ENCODE measurements at regions not wholly inside any gene's neighbourhood (a gene's known extent, or its start where the extent isn't known, plus 50 kb on each side); places are given as distances from the start of the nearest gene placed in this dataset.
"Not testable (repeated sequence)": the region's sequence is repeated elsewhere in the genome, so short reads cannot be mapped to it uniquely, and the experiment has no call there.

DNA sequence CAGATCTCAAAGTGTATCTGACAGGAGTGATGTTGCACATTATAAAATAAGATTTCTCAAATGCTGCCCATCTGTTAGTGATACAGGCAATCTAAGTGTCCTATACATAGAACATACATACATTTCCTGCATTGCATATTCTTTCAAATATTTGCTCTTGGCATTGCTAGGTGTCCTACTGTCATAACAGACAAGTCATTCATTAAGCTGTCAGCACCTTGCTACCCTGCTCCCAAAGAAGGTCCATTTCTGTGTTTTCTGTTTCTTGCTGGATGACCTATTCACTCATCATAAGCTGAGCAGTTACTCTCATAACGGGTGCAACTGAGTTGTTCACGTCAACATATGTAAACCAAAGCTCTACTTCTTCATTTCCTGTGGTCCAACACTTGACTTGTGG is 719.0 kb downstream of the KCNJ2 start:
- no peak for DNase-seq

DNA sequence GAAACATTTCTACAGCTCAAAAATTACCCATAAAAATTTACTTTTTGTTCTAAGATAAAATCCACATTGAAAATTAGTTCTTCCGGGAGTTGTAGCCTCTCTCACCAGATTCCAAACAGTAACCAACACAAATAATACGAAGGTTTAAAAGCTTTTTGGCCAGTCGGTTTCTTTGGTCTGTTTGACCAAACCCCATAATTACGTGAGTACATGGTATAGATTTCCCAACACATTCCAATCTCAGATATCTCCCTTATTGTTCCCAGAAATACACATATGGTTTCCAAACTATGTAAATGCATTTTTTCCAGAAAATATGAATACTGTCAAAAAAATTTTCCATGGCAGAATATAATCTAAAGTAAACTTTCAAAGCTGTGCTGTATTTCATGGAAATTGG is 722.0 kb downstream of the KCNJ2 start:
- no peak for DNase-seq

DNA sequence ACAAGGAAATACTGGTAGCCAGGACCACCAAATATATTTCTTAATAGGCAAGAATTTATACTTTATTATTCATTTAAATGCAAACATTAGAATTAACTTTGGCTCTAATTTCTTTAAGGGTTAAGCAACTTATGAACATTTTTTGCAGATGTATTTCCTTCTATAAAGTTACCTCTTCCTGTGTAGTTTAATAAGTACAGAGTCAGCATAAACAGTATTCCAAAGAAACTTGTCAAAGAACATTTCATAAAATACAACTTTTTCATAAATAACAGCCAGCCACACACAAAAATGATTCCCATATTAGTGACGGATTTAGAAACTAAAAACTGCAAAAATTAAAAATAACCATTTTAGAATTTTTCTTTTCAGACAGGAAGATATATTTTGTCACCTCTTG is 723.2 kb downstream of the KCNJ2 start:
- no peak for DNase-seq

DNA sequence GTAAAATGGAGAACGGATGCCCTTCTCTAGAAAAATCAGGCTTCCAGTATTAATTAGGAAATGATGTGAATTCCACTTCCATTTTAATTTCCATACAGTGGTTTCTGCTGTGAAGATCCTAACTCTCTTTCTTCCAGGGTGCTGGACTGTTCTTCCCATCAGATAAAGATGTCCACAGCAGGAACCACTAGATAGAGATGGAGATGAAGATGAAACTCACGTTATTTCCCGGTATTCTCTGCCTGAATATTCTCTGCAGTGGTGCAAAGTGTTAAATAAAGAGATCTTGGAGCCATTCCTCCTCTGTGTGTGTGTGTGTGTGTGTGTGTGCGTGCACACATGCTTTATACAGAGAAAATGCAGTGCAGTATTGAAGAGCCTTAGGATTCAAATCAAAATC is 727.5 kb downstream of the KCNJ2 start:
- no peak for DNase-seq

DNA sequence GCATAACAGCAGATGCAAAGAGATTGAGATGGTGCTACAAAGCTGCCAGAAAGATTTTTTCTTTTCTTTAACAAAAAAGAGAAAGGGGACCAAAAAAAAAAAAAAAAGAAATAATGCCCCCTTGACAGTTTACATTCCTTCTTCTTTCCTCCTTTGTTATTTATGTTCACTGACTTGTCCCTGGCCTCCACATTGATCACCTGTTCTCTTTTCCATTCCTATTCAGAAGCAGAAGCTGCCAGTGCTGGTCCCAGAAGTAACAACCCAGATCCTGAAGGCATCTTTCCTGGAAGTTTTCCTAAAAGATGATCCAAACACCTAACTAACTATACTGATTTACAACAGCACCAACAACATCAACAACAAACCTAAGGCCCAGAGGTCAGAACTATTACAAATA is 728.1 kb downstream of the KCNJ2 start:
- no peak for DNase-seq

DNA sequence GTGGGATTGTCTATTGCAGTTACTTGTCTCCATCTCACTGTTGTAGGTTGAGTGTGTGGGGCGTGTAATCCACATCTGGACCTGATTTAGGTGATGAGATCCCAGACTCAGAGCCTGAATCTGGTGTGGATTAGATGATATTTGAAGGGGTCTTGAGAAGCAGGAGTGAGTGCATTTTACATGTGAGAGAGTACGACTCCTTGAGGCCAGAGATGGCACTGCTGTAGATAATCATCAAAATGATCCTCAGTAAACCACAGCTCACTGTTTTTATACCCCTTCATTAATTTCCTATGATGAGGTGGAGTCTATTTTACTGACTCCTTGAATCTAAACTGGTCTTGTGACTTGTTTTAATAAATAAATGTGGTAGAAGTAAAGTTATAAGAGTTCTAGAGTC is 732.5 kb downstream of the KCNJ2 start:
- no peak for DNase-seq

DNA sequence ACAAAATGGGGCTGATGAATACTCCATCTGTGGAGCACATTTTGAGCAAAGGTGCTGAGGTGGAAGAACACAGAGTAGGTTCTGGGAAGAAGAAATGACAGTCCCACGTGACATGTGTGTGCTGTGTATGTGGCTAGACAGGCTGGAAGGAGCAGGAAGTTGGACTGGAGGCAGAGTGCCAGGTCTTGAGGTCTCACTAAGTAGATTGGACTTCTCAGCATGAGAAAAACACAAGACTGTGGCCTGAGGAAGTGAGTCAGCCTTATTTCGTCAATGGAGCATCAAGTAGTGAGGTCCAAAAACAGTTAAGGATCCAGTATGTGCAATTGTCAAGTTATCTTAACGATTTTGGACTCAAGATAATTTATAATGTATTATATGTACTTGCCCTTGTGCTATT is 736.5 kb downstream of the KCNJ2 start:
- no peak for DNase-seq

DNA sequence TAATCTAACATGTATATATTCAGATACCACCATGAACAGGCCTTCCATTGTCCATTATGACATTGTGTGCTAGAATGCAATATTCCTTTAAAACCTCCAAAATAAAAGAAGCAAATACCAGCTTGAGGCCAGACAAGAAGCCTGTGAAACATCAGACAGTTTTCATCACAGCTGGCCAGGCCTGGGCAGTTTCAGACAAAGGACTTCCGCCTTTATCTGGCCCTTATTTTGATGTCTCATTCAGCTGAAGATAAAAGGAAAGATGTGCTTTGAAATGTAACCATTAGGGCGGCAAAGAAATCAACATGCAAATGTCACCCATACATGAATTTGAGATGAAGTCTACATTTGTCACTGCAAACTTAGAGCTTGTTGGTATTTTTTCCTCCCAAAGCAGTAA is 737.5 kb downstream of the KCNJ2 start:
- no peak for DNase-seq

DNA sequence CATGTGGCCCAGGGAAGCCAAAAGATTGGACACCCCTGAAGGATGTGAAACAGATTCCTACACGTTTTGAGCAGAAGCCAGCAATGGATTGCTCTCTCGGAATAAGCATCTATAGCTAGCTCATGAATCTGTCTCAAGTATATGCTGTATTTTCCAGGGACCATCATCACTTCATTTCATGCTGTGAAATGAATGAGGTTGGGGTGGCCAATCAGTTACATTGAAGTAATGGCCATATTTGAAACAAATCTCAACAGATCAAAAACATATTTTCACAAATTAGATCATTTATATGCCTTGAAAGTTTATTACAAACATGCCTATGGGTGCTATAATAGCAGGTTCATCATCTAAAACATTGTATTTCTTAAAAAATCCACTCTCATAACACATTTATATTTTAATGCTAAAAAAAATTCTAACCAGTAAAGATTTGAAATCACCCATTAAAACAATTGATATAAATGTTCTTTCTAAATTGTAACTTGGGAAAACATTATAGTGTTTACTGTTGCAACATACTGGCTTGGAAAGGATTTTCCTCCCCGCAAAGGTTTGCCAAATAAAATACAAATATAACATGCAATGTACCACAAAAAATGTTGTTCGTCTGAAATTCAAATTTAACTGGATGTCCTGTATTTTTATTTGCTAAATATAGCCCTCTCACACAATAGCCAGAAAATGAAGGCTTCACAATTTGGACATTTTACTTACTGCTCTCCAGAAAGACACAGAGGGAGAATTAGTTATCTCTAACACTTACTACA is 743.6 kb downstream of the KCNJ2 start:
- DNase-seq: no peak

DNA sequence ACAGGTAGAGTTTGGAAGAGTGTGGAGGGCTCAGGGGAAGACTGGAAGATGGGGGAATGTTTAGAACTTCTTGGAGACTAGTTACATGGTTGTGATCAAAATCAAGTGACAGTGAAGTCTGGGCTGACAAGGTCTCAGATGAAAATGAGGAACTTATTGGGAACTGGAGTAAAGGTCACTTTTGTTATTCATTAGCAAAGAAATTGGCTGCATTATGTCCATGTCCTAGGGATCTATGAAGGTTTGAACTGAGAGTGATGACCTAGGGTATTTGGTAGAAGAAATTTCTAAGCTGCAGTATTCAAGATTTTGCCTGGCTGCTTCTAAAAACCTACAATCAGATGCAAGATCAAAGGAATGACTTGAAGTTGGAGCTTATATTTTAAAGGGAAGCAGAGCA is 747.1 kb downstream of the KCNJ2 start:
- DNase-seq: no peak

DNA sequence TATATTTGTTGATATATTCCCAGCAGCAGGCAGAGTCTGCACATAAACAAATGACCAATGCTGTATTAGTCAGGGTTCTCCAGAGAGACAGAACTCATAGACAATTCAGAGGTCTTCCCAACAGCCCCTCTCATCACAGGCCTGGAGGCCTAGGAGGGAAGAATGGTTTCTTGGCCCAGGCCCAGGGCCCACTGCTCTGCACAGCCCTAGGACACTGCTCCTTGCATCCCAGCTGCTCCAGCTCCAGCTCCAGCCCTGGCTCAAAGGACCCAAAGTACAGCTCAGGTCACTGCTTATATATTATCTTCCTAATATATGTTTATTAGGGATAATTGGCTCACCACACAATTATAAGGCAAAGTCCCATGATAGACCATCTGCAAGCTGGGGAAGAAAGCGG is 749.9 kb downstream of the KCNJ2 start:
- no peak for DNase-seq

DNA sequence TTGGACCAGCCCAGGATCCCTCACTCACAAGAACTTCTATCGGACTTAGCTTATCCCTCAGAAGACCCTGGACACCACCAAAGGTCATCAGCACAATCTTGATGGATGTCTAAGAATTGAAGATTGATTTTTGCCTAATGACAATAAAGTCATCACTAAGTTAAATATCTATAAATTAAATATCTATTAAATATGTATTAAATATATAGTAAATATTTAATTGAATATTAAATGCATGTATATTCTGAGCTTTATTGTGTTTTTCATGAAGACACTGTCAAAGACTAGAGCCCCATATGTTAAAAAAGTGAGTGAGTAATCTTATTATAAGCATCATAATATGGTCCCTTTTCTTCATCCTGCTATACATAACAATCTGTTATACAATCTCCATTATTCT is 751.1 kb downstream of the KCNJ2 start:
- no peak for DNase-seq

DNA sequence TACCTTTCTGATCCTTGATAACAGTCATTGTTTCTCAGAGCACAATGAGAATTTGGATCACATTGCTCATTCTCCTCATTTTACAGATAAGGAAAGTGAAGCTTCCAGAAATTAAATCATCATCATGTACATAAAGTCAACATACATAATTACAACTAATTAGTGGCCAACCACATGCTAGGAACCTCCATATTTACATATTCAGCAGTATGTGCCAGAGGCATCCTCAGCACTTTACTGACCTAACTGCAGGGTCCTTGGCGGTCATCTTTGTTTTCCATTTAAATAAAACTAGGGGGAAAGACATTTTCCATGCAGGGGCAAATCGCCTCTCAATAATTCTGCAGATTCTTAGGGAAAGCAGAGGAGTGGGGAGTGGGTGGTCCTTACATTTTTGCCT is 752.9 kb downstream of the KCNJ2 start:
- no peak for DNase-seq

DNA sequence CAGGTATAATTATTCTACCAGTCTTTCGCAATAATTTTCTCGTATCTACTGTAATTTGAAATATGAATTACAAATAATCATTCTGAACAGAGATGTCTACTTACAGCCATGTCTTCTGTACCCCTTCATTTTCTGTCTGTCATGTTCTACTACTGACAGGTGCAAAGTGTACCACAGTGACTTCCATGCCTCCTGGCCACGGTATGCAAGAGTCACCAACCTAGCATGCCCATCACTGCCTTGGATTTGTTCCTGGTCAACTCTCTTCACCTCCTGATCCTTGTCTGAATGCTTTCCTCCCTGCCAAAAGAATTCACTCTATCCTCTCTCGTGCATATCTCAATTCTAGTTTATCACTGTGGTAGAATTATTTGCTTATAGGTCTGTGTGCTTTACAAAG is 755.4 kb downstream of the KCNJ2 start:
- DNase-seq: no peak

DNA sequence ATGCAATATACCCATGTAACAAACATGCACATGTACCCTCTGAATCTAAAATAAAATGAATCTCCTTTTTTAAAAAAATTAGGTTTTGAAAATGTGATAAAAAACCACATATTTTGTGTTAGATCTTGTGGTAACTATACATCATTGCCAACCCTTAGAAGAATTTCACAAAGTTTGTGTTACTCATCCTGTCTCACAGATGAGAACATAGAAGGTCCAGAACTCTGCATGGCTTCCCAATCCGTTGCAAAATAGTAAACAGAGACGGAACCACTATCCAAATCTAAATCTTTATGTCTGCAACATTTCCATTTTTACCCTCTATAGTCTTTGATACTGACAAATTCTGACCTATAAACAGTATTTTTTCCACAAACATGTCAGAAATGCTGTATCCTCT is 759.9 kb downstream of the KCNJ2 start:
- no peak for DNase-seq

DNA sequence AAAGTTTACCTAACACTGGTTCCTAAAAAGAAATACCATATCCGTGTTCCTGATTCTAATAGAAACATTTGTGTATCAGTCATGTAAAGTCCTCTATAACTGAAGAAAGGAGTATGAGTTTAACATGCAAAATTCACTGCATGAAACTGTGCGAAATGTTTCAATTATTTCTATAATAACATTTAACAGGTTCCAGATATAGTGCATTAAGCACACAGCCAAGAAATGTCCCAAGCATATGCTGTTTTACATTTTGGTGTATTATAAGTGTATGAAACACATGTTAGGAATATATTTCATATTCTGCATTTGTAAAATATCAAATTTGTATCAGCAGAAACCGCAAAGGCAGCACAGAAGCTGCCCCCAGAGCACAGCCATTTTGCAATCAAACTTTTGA is 764.9 kb downstream of the KCNJ2 start:
- DNase-seq: no peak

DNA sequence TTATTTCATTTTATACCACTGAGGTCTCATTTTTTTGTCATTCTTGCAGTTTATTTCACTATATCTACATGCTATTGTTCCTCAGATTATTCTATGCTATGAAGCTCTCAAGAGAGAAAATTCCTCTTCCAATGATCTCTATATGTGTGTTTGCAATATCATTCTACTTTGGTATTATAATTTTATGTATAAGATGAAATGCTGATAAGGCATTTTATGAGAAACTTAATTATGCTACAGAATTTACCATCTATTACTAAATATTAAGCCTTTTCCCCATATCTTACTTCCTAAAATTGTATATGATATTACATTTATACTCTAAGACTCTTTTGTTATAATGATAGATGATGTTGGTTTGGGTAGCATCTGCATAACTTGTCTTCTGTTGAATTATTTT is 765.5 kb downstream of the KCNJ2 start:
- no peak for DNase-seq

DNA sequence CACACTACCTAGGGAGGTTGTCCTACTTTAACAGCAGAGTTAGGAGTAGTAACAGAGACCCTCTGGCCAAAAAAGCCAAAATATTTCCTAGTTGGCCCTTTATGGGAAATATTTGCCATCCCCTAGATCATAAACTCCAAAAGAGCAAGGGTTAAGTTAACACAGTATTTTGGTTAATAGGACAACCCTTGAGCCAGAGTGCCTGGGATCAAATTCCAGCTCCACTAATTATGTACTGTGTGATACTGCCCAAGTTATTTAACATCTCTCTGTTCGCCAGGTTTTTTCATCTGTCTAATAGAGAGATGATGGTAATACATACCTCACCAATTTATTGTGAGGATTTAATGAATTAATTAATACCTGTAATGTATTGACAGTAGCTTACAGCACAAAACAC is 767.4 kb downstream of the KCNJ2 start:
- DNase-seq: no peak

DNA sequence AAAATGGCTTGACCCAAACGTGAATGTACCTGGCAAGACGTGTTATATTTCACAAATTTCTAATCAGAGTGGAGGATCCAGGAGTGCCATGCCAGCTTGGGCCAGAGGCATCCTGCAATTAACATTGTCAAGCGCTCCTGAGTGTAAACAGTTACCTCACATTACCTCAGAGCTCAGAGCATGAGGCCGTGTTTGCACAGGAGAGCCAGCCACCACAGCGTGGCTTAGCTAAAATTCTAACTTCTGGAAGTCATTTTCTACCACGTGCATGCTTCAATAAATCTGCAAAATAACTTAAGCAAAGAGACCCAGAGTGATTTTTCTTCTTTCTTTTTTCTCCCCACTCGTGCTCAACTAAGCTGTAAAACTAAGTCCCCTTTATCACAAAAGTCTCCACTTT is 769.0 kb downstream of the KCNJ2 start:
- no peak for DNase-seq

DNA sequence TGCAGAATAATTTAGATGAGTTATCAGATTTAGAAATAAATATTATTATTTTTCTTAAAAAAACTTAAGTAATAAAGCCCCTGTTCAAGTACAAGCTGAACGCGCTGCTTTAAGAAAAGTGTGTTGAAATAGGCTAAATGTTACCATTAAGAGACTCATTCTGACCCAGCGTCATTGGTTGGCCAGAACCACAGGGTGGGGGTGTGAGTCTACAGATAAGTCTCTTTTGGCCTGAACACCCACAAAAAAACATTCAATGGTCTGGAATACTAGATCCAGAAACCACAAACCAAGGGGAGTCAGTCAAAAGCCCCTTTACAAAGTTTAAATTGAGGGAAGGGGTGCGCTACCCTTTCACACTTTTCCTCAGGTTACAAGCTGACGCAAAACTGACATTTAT is 776.1 kb downstream of the KCNJ2 start:
- no peak for DNase-seq

DNA sequence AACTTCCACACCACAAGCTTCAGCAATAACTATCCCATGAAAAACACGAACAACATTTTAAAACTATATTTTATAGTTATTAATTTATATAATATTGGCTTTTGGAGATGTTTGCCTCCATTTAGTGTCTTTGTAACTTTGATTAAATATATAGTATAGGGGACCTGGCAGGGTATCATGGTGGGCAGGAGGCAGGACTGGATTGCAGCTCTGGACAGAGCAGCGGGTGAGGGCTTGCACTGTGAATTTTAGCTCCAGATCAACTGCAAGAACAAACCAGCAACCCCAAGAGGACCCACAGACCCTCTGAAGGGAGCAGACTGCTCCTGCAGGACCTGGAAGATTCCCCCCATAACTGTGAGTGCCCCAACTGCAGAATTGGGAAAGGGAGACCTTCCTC is 777.9 kb downstream of the KCNJ2 start:
- DNase-seq: no peak

DNA sequence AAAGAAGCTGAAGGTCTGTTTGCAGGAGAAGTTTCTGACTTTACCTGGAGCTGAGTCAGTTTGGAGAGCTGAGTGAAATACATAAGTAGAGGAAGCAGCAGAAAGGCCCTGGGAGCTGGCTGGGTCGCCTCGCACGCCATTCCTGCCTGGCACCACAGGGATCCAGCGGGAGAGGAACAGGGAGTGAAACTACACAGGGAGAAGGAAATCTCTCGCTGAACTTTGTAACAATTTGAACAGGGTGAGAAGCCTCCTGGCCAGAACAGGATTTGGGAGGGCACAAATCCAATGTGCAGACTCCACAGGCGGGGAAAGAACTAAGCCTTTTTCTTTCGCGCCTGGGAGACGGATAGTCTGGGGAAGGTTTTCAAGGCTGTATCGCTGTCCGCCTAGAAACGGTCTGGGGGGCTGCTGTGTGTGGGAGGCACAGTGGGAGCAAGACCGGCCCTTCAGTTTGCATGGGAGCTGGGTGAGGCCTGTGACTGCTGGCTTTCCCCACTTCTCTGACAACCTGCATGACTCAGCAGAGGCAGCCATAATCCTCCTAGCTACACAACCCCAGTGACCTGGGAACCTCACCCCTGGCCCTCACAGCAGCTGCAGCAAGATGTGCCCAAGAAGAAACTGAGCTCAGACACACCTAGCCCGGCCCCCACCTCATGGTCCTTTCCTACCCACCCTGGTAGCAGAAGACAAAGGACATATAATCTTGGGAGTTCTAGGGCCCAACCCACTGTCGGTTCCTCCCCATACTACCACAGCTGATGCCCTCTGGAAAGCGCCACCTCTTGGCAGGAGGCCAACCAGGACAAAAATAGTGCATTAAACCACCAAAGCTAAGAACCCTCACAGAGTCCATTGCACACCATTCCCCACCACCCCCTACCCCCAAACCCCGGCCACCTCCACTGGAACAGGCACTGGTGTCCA is 778.6 kb downstream of the KCNJ2 start:
- no peak for DNase-seq

DNA sequence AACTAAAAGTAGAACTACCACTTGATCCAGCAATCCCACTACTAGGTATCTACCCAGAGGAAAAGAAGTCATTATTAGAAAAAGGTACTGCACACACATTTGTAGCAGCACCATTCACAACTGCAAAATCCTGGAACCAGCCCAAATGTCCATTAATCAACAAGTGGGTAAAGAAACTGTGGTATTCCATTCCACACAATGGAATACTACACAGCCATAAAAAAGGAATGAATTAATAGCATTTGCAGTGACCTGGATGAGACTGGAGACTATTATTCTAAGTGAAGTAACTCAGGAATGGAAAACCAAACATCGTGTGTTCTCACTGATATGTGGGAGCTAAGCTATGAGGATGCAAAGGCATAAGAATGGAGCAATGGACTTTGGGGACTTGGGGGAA is 783.8 kb downstream of the KCNJ2 start:
- DNase-seq: not testable (repeated sequence)

DNA sequence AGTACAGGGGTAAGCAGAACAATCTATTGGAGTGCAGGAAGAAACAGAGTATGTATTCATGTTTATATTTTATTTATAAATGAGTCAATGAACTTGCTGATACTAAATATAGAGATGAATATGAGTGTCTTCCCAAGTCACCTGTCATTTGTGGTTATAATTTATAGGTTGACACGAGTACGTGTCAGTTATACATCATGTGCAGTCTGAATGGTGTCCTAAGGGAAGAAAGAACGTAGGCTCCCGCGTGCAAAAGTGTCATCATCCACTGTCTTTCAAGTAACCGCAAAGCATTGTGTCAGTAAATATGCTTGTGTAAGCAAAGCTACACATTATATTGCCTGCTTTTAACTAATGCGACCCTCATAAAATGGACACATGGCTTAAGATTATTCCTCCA is 786.1 kb downstream of the KCNJ2 start:
- DNase-seq: no peak

All from hippocampal formation (tissue), 2 donors.